ENCODE measurements at regions not wholly inside any gene's neighbourhood (a gene's known extent, or its start where the extent isn't known, plus 50 kb on each side); places are given as distances from the start of the nearest gene placed in this dataset.
"Not testable (repeated sequence)": the region's sequence is repeated elsewhere in the genome, so short reads cannot be mapped to it uniquely, and the experiment has no call there.

- TF ChIP-seq ZNF70, ZNF8 (CRISPR knock-in tag; IDR thresholded peaks at IDR 0.05): not testable (repeated sequence)
Measured at GRCh38 chr3:5608971-5609370, 421.5 kb downstream of the EDEM1 start.
